C4-2B (cell line): ENCODE measurements at regions not wholly inside any gene's neighbourhood (a gene's known extent, or its start where the extent isn't known, plus 50 kb on each side); places are given as distances from the start of the nearest gene placed in this dataset.

Source experiments
- ZFX ChIP-seq: fragments of 450-650 bp; IDR thresholded peaks from 2 replicates; pipeline ENCODE4 v1.6.1; 2017
- TF ChIP-seq, protein P1 (sequence below): fragments of 450-650 bp; conservative IDR thresholded peaks from 2 replicates; pipeline ENCODE4 v1.5.1; 2017; ENCODE audit warnings: mild to moderate bottlenecking

DNA sequence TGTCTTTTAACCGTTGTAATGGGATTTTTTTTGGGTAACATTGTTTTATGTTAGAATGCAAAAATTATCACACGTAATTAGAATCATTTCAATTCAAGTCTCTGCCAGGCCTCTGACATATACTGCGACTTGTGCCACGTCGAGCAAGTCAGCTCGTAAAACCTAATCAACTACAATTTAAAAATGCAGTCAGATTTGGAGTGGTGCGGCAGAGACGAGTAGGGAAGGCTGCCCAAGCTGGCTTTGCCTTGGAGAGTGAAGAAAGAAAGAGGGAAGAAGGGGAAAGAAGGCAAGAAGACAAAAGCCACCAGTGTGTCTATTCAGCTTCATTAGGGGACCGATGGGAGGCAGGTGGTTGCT, 110.7 kb downstream of the MIAT start:
- TF ChIP-seq, protein P1, sequence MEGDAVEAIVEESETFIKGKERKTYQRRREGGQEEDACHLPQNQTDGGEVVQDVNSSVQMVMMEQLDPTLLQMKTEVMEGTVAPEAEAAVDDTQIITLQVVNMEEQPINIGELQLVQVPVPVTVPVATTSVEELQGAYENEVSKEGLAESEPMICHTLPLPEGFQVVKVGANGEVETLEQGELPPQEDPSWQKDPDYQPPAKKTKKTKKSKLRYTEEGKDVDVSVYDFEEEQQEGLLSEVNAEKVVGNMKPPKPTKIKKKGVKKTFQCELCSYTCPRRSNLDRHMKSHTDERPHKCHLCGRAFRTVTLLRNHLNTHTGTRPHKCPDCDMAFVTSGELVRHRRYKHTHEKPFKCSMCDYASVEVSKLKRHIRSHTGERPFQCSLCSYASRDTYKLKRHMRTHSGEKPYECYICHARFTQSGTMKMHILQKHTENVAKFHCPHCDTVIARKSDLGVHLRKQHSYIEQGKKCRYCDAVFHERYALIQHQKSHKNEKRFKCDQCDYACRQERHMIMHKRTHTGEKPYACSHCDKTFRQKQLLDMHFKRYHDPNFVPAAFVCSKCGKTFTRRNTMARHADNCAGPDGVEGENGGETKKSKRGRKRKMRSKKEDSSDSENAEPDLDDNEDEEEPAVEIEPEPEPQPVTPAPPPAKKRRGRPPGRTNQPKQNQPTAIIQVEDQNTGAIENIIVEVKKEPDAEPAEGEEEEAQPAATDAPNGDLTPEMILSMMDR, result no peak
- TF ChIP-seq ZFX, result no peak
